Skeletal muscle tissue (tissue), 3 donors: ENCODE measurements at regions not wholly inside any gene's neighbourhood (a gene's known extent, or its start where the extent isn't known, plus 50 kb on each side); places are given as distances from the start of the nearest gene placed in this dataset.
"Not testable (repeated sequence)": the region's sequence is repeated elsewhere in the genome, so short reads cannot be mapped to it uniquely, and the experiment has no call there.

Source experiments
- H3K27ac ChIP-seq: one replicate; pipeline ENCODE4 v1.7.0; 2013; ENCODE audit warnings: mild to moderate bottlenecking, low read depth, low read length, inconsistent platforms
- H3K27me3 ChIP-seq, 3 donors: one replicate each; pipeline ENCODE4 v1.7.0; 2013; ENCODE audit warnings: low read length in 3 of 3; ENCODE audit not compliant: control insufficient read depth in 3 of 3, insufficient read depth in 3 of 3
- H3K36me3 ChIP-seq, 3 donors: one replicate each; pipeline ENCODE4 v1.7.0; 2013; ENCODE audit warnings: low read length in 3 of 3; ENCODE audit not compliant: control insufficient read depth in 3 of 3, insufficient read depth in 3 of 3
- H3K4me1 ChIP-seq, 3 donors: one replicate each; pipeline ENCODE4 v1.7.0; 2013; ENCODE audit warnings: low read length in 3 of 3, mild to moderate bottlenecking in 3 of 3; ENCODE audit not compliant: control insufficient read depth in 3 of 3, insufficient read depth in 3 of 3
- H3K4me3 ChIP-seq, 3 donors: one replicate each; pipeline ENCODE4 v1.7.0; 2013; ENCODE audit warnings: low read length in 3 of 3
- H3K9ac ChIP-seq, 3 donors: one replicate each; pipeline ENCODE4 v1.7.0; 2013; ENCODE audit warnings: low read length in 3 of 3, mild to moderate bottlenecking in 3 of 3, moderate library complexity in 2 of 3, low read depth in 1 of 3
- H3K9me3 ChIP-seq, 3 donors: one replicate each; pipeline ENCODE4 v1.7.0; 2013; ENCODE audit warnings: low read length in 3 of 3; ENCODE audit not compliant: control insufficient read depth in 3 of 3
- donor health status: Osteomylitis.

- Histone ChIP-seq H3K36me3 (no peaks in the 10 kb centered on the region), H3K9me3 (no peaks in the 10 kb centered on the region), H3K27ac (no peak overlapping the region), H3K27me3 (no peaks in the 10 kb centered on the region), H3K4me3 (no peak overlapping the region), H3K4me1 (no peaks in the 10 kb centered on the region), H3K9ac (no peak overlapping the region)
These were observed 75.7 kb upstream of the TNRC6A start for GRCh38 chr16:24653725-24654124.

GRCh38 chr16:24665942-24666341 lies 63.5 kb upstream of the TNRC6A start:
- H3K4me1 ChIP-seq, H3K9ac ChIP-seq, H3K27ac ChIP-seq: not testable (repeated sequence)

GRCh38 chr16:24667244-24667764 lies 62.1 kb upstream of the TNRC6A start:
- peaks cover 0 to 12% (median 5%) of the 10 kb centered on the region in 3 donors for H3K4me1 ChIP-seq
- no peak overlapping the region for H3K9ac ChIP-seq
- no peak overlapping the region for H3K4me3 ChIP-seq
- H3K36me3 ChIP-seq, result no peaks in the 10 kb centered on the region
- H3K27me3 ChIP-seq, result peaks cover 8 to 17% (median 13%) of the 10 kb centered on the region in 3 donors
- no peak overlapping the region for H3K27ac ChIP-seq
- H3K9me3 ChIP-seq, result no peaks in the 10 kb centered on the region

More at GRCh38 chr16:24665942-24666341, 63.5 kb upstream of the TNRC6A start:
- not testable (repeated sequence) for H3K9me3 ChIP-seq, H3K36me3 ChIP-seq, H3K4me3 ChIP-seq
- H3K27me3 ChIP-seq, result peaks cover 3 to 11% (median 8%) of the 10 kb centered on the region in 3 donors

GRCh38 chr16:24668481-24669061 lies 60.9 kb upstream of the TNRC6A start:
- Histone ChIP-seq H3K4me1 (peaks cover 0 to 12% (median 5%) of the 10 kb centered on the region in 3 donors), H3K9me3 (no peaks in the 10 kb centered on the region), H3K27ac (peak overlapping the region; percentile 58), H3K9ac (peak overlapping the region in 1 of 3 donors; percentile 10), H3K4me3 (no peak overlapping the region), H3K27me3 (peaks cover 8 to 17% (median 13%) of the 10 kb centered on the region in 3 donors), H3K36me3 (no peaks in the 10 kb centered on the region)

GRCh38 chr16:24670623-24671454 lies 58.6 kb upstream of the TNRC6A start:
- peaks cover 0 to 12% (median 5%) of the 10 kb centered on the region in 3 donors for H3K4me1 ChIP-seq
- H3K9me3 ChIP-seq, result no peaks in the 10 kb centered on the region
- H3K27me3 ChIP-seq, result peaks cover 8 to 17% (median 13%) of the 10 kb centered on the region in 3 donors
- no peak overlapping the region for H3K9ac ChIP-seq
- H3K27ac ChIP-seq, result peak overlapping the region; percentile 58
- H3K36me3 ChIP-seq, result no peaks in the 10 kb centered on the region
- no peak overlapping the region for H3K4me3 ChIP-seq

- Histone ChIP-seq H3K36me3 (no peaks in the 10 kb centered on the region), H3K27ac (no peak overlapping the region), H3K4me1 (peaks cover 0 to 12% (median 5%) of the 10 kb centered on the region in 3 donors), H3K4me3 (no peak overlapping the region), H3K9me3 (no peaks in the 10 kb centered on the region), H3K9ac (no peak overlapping the region), H3K27me3 (peaks cover 8 to 17% (median 13%) of the 10 kb centered on the region in 3 donors)
These were observed 57.9 kb upstream of the TNRC6A start for GRCh38 chr16:24671455-24671954.

- Histone ChIP-seq H3K4me1 (peaks cover 0 to 12% (median 5%) of the 10 kb centered on the region in 3 donors), H3K4me3 (no peak overlapping the region), H3K36me3 (no peaks in the 10 kb centered on the region), H3K9ac (no peak overlapping the region), H3K27me3 (peaks cover 8 to 17% (median 13%) of the 10 kb centered on the region in 3 donors), H3K27ac (no peak overlapping the region), H3K9me3 (no peaks in the 10 kb centered on the region)
These were observed 56.3 kb upstream of the TNRC6A start for GRCh38 chr16:24673155-24673554.

- Histone ChIP-seq H3K4me3 (no peak overlapping the region), H3K27me3 (peaks cover 8 to 13% (median 13%) of the 10 kb centered on the region in 3 donors), H3K9me3 (no peaks in the 10 kb centered on the region), H3K9ac (no peak overlapping the region), H3K4me1 (peaks cover 0 to 12% (median 5%) of the 10 kb centered on the region in 3 donors), H3K27ac (no peak overlapping the region), H3K36me3 (no peaks in the 10 kb centered on the region)
These were observed 54.6 kb upstream of the TNRC6A start for GRCh38 chr16:24674877-24675276.

- H3K9me3 ChIP-seq, result no peaks in the 10 kb centered on the region
- no peak overlapping the region for H3K4me3 ChIP-seq
- no peaks in the 10 kb centered on the region for H3K27me3 ChIP-seq
- no peaks in the 10 kb centered on the region for H3K4me1 ChIP-seq
- H3K27ac ChIP-seq, result no peak overlapping the region
- no peak overlapping the region for H3K9ac ChIP-seq
- H3K36me3 ChIP-seq, result no peaks in the 10 kb centered on the region
These were observed 52.1 kb upstream of the TNRC6A start for GRCh38 chr16:24677388-24677787.
